Retinal pigment epithelial cell (primary cell): ENCODE measurements at regions not wholly inside any gene's neighbourhood (a gene's known extent, or its start where the extent isn't known, plus 50 kb on each side); places are given as distances from the start of the nearest gene placed in this dataset.

Source experiments
- DNase-seq: peaks from one replicate; pipeline ENCODE4 v3.0.0-alpha.2; 2010; ENCODE audit warnings: low read depth
- H3K4me3 ChIP-seq: 2 replicates; pipeline ENCODE4 v1.5.1; 2011; ENCODE audit warnings: mild to moderate bottlenecking, low read length, control low read depth, moderate library complexity
- TF ChIP-seq, protein P1 (sequence below): conservative IDR thresholded peaks from 2 replicates; pipeline ENCODE4 v1.5.1; 2011; ENCODE audit warnings: low read depth, low read length, control low read depth, inconsistent platforms

GRCh38 chr5:14078716-14079115 is 64.4 kb upstream of the TRIO start:
- no peak overlapping the region for H3K4me3 ChIP-seq
- no peak for DNase-seq
- TF ChIP-seq, protein P1, sequence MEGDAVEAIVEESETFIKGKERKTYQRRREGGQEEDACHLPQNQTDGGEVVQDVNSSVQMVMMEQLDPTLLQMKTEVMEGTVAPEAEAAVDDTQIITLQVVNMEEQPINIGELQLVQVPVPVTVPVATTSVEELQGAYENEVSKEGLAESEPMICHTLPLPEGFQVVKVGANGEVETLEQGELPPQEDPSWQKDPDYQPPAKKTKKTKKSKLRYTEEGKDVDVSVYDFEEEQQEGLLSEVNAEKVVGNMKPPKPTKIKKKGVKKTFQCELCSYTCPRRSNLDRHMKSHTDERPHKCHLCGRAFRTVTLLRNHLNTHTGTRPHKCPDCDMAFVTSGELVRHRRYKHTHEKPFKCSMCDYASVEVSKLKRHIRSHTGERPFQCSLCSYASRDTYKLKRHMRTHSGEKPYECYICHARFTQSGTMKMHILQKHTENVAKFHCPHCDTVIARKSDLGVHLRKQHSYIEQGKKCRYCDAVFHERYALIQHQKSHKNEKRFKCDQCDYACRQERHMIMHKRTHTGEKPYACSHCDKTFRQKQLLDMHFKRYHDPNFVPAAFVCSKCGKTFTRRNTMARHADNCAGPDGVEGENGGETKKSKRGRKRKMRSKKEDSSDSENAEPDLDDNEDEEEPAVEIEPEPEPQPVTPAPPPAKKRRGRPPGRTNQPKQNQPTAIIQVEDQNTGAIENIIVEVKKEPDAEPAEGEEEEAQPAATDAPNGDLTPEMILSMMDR = no peak

- DNase-seq = no peak
- TF ChIP-seq, protein P1 = no peak
- no peak overlapping the region for H3K4me3 ChIP-seq
These were observed 65.6 kb upstream of the TRIO start for GRCh38 chr5:14077501-14077900.

DNA sequence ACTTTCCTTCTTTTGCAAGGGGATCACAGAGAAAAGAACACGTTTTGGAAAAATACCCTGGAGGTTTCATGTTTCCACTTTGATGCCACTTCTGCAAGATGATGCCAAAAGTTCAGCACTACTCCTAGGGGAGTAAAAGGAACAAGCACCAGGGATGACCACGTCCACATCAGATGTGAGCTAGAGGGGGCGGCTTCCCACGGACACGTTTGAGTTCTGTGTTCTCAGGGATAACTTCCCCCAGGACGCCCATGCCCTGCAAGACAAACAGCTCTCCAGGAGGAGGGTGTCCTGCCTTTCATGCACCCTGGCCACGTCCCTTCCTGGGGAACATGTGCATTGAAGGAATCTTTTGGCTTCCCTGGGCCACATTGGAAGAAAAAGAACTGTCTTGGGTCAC is 66.6 kb upstream of the TRIO start:
- H3K4me3 ChIP-seq = no peak overlapping the region
- no peak for DNase-seq
- TF ChIP-seq, protein P1 = no peak

DNA sequence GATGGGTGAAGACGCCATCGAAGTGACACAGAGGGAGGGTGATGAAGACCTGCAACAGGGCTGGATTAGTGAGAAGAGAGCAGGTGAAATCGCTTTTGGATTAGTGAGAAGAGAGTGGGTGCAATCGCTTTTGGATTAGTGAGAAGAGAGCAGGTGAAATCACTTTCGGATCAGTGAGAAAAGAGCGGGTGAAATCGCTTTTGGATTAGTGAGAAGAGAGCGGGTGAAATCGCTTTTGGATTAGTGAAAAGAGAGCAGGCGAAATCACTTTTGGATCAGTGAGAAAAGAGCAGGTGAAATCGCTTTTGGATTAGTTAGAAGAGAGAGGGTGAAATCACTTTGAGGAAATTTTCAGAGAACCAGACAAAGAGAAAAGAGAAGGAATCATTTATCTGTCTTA is 67.2 kb upstream of the TRIO start:
- TF ChIP-seq, protein P1 = no peak
- no peak overlapping the region for H3K4me3 ChIP-seq
- no peak for DNase-seq

DNA sequence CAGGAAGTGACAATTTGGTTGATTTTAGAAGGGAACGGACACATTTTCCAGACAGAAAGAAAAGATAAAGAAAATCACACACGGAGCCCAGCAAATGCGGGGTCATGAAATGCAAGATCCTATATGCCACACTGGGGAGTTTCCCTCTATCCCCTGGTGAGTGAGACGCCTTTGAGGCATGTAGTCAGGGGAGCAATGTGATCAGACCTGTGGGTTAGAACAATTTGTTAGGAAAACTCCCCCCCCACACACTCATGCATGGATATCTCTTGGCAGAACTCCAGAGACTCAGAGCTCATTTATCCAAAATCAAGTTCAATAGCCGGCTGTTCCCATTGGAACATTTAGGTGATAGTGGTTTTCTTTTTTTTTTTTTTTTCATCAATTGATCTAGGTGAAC is 71.7 kb upstream of the TRIO start:
- TF ChIP-seq, protein P1 = no peak
- DNase-seq = no peak
- H3K4me3 ChIP-seq = no peak overlapping the region

DNA sequence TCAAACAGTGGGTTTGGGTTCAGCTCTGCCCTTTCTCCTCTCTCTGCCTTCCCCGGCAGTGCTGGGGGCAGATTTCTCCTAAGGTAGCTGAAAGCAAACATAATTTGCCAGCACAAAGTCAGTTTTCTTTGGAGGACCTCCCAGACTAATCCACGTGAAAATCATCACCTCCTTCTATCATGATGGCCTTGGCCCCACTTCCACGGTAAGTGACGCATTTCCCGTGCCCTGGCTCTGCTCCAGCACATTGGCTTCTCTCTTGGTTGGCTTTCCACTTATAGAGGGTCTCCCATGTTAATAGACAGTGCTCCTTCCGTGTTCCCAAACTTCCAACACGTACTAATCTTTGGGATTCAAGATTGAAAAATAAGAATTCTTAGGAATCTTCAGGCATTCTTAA is 74.1 kb upstream of the TRIO start:
- H3K4me3 ChIP-seq = no peak overlapping the region
- TF ChIP-seq, protein P1 = no peak
- no peak for DNase-seq

DNA sequence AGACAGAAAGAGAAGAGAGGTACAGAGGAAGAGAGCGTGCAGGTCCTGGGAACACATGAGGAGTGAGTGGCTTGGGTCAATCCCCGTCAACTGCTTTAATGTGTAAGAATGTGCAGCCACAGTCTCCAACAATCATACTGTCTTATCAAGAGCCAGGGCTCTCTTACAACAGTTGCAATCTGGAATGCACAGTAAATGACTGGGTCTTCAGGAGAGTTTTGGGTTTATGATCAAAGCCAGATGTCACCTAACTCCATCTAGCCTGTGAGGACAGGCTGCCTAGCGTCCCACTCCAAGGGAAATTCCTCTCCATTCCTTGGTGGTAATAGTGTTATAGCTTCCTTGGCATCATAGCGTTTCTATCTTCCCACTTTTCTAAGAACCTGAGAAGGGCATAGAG is 75.0 kb upstream of the TRIO start:
- H3K4me3 ChIP-seq = no peak overlapping the region
- no peak for DNase-seq
- TF ChIP-seq, protein P1 = no peak
